ENCODE measurements at regions not wholly inside any gene's neighbourhood (a gene's known extent, or its start where the extent isn't known, plus 50 kb on each side); places are given as distances from the start of the nearest gene placed in this dataset.

DNA sequence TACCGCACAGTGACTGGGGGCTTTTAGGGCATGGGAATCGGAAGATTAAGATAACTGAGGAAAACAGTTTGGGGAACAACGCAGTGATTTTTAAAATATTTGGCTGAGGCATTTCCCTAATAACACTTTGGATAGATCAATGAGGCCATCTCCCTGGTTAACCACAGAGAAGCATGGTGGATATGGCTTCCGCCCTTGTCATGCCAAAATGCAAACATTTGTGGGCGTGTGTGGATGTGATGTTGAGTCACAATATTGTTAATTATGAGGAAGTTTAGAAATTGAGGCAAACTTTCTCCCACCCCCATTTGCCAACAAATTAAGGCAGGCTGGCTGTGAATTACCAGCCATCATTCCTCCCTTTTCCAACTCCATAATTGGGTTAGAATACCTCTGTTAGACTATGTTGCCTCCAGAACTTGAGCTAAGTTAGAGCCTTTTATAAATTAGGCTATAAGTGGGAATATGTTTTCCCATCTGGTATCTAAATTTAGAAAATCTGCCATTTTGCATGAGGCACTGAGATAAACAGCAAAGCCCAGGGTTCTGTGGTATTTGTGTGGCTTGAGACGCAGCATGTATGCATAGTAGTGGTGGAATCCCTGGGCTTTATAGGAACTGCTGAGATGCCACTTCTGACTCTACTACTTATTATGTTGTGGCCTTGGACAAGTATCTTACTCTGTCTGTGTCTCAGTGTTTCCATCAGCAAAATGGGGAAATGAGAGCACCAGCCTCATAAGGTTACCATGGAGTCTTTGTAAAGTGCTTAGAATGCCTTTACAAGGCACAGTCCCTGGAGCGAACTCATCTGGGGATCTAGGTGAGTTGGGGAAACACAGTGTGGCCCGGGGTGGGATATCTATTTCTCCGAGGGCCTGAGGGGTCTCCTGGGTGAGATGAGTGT is 154.6 kb downstream of the C1orf94 start:
- DNase-seq, result no peak

GRCh38 chr1:34332996-34333395 is 156.3 kb downstream of the C1orf94 start:
- DNase-seq, result no peak

DNA sequence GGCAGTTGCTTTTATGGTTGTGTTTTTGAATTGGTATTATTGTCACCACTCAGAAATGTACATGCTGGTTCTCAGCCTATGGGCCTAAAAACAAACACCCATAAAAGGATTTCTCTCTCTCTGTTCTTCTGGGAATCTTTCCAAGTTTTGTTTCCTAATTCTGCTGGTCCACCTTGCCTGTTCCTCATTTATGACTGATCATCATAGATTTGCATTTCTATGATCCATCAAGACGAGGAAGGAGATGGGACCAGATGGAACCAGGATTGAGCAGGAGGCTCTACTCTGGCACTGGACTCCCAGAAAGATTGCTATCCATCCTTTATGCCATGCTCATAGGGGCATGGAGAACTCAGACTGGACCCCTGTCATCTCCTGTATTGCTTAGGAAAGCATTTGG is 162.2 kb downstream of the C1orf94 start:
- no peak for DNase-seq

DNA sequence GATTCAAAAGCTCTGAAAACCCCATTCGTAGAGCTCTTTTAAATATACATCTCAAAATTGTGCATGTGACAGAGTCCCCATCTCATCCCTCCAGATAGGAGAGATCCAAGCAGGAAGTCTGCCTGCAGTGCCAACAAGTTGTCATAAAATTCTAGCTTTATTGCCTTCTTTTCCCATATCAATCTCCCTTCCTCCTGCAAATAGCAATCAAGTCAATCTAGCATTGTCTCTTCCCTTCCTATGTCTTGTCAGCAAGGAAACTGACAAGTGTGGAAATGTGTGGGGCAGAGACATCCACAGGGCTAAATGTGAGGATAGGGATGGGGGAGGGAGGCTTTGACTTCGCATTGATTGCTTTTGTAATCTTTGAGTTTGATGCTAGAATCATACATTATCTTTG is 165.2 kb downstream of the C1orf94 start:
- no peak for DNase-seq

- DNase-seq, result no peak
Measured at GRCh38 chr1:34342334-34342733, 165.6 kb downstream of the C1orf94 start.

GRCh38 chr1:34346128-34346527 is 169.4 kb downstream of the C1orf94 start:
- DNase-seq, result no peak

GRCh38 chr1:34353409-34353808 is 176.7 kb downstream of the C1orf94 start:
- no peak for DNase-seq

DNA sequence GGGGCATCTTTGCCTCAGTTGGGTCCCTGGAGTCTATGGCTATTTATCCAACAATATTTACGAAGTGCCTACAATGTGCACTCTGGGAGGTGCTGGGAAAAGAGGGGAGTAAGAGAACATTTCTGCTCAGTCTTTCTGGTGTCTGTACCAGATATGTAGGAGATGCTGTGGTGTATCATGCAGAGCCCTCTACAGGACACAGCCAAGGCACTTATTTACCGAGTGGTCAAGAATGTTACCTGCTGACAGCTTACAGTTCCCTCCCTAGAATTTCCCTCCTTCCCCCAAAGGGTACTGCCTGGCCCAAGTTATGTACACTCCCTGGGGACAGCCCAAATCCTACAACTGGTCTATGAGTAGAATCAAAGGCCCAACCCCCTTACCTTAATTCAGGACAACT is 177.7 kb downstream of the C1orf94 start:
- no peak for DNase-seq

DNA sequence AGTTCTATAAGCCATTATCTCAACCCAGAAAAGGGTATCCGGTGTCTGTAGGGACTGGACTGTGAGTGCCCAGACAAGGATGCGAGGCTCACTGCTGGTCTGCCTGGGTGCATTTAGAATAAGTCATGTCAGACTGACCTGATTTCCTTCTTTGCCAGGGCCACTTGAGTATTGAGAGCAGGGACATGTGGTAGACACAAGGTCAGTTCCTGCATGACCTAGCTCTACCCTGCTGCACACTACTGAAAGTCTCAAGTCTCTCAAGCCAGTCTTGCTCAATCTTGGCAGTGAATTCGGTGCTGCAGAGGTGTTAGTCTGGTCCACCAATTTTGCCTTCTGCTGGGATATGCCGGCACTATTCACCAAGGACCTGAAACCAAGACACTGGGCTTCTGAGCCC is 180.1 kb downstream of the C1orf94 start:
- DNase-seq, result no peak

GRCh38 chr1:34358636-34359035 is 181.9 kb downstream of the C1orf94 start:
- DNase-seq, result no peak

DNA sequence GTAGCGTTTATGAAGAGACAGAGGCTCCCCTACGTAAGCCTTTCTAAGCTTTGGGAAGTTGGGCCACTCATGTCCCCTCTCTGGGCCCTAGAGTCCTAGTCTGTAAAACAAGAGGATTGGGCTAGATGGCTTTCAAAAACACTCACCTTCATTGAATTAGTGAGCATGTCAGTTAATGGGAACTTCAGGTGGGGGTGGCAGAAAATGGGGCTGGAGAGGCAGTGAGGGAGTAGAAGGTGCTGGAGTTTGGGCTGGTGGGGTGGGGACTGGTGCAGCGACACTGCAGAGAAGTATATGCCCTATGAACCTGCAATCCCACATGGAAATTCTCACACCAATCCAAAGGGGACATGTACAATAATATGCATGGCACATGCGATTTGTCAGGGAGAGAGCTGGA is 182.7 kb downstream of the C1orf94 start:
- DNase-seq, result no peak

DNA sequence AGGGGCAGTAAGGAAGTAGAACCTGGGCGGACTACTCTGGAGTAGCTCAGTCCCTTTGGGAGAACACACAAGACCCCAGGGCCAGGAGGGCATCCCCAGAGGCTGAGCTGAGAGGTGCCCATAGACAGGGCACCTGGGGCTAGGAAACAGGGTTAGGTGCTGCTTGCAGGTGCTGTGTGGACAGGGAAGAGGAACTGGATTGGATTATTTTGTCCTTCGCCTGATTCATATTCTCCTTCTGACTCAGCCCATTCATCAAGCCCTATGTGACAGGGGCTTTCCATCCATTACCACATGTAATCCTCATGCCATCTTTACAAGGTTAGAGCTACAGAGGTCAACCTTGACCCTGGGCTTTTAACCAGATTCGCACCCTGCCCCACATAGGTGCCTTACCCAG is 183.9 kb downstream of the C1orf94 start:
- DNase-seq, result no peak

- DNase-seq, result no peak
Measured at GRCh38 chr1:34361121-34361520, 184.4 kb downstream of the C1orf94 start.

- DNase-seq, result no peak
Measured at GRCh38 chr1:34361781-34362357, 185.2 kb downstream of the C1orf94 start.

DNA sequence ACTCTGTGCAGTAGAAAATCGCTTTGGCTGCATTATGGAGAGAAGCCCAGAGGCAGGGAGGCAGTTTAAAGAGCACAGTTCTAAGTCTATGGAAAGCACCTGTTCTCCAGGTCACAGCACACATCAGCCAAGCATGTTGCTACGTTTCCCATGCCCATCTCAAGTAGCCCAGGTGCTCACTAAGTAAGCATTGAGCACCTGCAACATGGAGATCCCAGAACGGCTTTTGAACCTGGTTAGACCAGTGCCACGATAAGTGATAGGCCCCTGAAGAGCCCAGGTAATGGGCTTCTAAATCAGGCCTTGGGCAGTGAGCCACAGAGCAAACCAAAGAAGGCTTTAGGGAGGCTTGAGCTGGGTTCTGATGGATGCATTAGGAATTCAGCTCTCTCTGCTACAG is 186.2 kb downstream of the C1orf94 start:
- DNase-seq, result peak; percentile 75

GRCh38 chr1:34363447-34363846 is 186.7 kb downstream of the C1orf94 start:
- DNase-seq, result no peak

DNA sequence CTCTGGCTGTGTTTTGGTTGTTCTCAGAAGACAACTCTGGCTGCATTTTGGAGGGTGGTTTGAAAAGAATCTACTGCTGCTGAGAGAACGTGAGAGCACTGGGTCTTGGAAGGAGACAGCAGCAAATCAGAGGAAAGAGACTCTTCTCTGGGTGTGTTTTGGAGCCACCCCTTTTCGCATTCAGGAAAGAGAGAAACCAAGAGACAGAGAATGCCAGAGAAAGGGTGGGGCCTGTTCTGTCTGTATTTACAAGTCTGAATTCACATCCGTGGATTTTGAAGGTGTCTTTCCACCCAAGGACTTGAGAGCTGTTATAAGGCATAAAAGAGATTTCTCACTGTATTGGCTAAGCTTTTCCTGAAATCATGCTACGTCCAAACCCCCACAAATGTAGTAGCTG is 187.2 kb downstream of the C1orf94 start:
- no peak for DNase-seq

DNA sequence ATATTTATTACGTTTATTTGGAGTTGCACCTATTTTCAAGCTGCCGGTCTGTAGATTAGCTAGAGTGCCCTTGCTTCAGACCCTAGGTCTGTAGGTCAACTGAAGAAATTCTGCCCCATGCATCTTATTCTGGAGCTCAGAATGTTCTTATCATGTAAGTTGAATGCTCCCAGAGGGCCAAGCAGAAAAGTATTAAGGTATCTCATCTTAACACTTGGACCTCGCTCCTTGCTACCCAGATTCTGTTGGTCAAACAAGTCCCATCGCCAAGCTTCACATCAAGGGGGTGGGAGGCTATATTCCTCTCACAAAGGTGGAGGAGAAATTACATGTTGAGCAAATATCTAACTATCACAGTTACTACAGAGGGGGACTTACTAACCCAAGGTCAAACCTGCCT is 187.7 kb downstream of the C1orf94 start:
- DNase-seq, result no peak

DNA sequence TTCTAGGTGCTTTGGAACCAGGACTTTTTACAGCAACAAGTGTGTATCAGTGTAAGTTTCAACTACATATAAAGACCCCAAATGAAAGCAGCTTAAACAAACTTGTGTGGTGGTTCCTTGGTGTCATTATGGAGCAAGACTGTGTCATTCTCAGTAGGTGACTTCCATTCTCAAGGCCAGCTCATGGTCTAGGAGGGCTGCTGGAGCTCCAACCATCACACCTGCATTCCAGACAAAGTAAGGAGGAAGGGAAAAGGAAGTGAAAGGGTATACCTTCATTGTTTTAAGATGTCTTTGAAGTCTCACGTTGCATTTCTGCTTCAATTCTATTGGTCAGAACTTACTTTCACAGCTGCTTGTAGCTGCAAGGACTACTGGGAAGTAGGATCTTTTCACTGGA is 188.6 kb downstream of the C1orf94 start:
- DNase-seq, result no peak

GRCh38 chr1:34366875-34367624 is 190.3 kb downstream of the C1orf94 start:
- DNase-seq, result no peak

GRCh38 chr1:34367954-34368353 is 191.2 kb downstream of the C1orf94 start:
- no peak for DNase-seq

- no peak for DNase-seq
Measured at GRCh38 chr1:34369701-34370455, 193.2 kb downstream of the C1orf94 start.

DNA sequence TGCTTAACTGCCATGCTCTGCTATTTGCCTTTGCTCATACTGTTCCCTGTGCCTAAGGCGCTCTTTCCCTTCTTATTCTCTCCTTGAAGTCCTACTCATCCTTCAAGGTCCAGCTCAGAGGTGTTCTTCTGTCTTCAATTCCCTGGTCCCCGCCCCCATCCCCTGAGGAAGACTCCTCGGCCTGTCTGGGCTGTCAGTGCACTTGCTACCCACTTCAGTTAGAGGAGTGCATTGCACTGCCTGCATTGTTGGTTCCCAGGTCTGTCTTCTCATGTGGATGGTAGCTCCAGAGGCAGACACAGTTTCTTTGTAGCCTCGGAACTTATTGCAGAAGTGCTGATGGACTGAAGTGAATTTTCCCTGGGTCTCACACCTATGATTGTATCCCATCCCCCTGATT is 194.0 kb downstream of the C1orf94 start:
- DNase-seq, result no peak
